Activated CD4-positive, alpha-beta T cell treated with anti-CD3 and anti-CD28 coated beads, Interleukin-2, amount 10 ng/mL, durations not matched to agents 7 days and 5 days (primary cell): ENCODE measurements at regions not wholly inside any gene's neighbourhood (a gene's known extent, or its start where the extent isn't known, plus 50 kb on each side); places are given as distances from the start of the nearest gene placed in this dataset.

Experiments
- CTCF ChIA-PET: fragments of 350-600 bp; sonication (Branson Sonifier 250); formaldehyde crosslinking; loops from one replicate; lab custom pipeline; 2021; ENCODE audit warnings: antibody characterized with exemption; lab: Charles Lee
- POLR2A ChIA-PET: fragments of 350-600 bp; sonication (Branson Sonifier 250); formaldehyde crosslinking; loops from one replicate; lab custom pipeline; 2021; ENCODE audit warnings: antibody characterized with exemption; lab: Charles Lee
- DNase-seq: peaks from one replicate; pipeline ENCODE4 v3.0.0-alpha.2; 2020
- H3K27ac Mint-ChIP-seq: one replicate; pipeline ENCODE4 v1.8.0; 2021; ENCODE audit warnings: mild to moderate bottlenecking, moderate library complexity, mixed read lengths
- H3K27me3 Mint-ChIP-seq: one replicate; pipeline ENCODE4 v1.8.0; 2021; ENCODE audit warnings: mixed read lengths
- H3K36me3 Mint-ChIP-seq: one replicate; pipeline ENCODE4 v1.8.0; 2021; ENCODE audit warnings: low read depth, mixed read lengths
- H3K4me1 Mint-ChIP-seq: one replicate; pipeline ENCODE4 v1.8.0; 2021; ENCODE audit warnings: mixed read lengths
- H3K4me3 Mint-ChIP-seq: one replicate; pipeline ENCODE4 v1.8.0; 2021; ENCODE audit warnings: mild to moderate bottlenecking, moderate library complexity, mixed read lengths
- H3K9me3 Mint-ChIP-seq: one replicate; pipeline ENCODE4 v1.8.0; 2021; ENCODE audit warnings: mixed read lengths

DNA sequence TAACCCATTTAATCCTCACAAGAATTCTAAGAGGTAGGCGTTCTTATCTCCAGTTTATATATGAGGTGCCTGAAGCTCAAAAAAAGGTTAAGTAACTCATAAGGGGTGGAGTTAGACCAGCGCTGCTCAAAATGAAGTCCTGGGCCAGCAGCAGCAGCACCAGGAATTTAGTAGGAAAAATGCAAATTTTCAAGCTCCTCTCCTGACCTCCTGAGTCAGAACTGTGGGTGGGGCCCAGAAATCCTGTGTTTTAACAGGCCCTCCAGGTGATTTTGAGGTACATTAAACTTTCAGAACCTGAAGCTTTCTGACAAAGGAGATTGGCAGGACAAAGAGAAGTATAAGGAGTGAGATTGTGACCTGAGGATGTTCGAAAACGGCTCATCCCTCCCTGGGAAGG, 66.0 kb upstream of the CCDC85A start:
- ChIA-PET CTCF (interaction anchor here (0.6 kb wide), 1 partner anchor 47 kb away, joined by 3 read pairs; no protein-coding TSS in a partner anchor), POLR2A (no interaction called here)
- Mint-ChIP-seq H3K4me3 (no peak overlapping the region), H3K4me1 (no peaks in the 10 kb centered on the region), H3K27ac (no peak overlapping the region), H3K36me3 (no peaks in the 10 kb centered on the region), H3K27me3 (no peaks in the 10 kb centered on the region), H3K9me3 (no peaks in the 10 kb centered on the region)
- no peak for DNase-seq

DNA sequence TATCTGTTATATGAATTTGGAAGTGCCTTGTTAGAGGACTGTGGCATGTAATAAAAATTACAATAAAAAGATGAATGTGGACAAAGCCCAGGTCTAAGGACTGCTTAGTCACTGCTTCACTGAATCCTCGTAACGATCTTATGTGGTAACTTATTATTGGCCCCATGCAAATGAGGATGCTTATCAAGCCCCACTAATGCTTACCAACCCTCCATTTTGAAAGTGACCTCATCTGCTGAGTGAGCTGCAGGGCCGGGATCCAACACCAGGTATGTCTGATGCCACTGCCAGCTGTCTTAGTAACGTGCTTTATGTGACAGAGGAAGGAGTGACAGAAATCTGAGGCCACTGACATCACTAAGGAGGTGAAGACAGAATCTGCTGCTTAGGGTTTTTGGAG, 65.3 kb upstream of the CCDC85A start:
- Mint-ChIP-seq H3K36me3 (no peaks in the 10 kb centered on the region), H3K4me3 (no peak overlapping the region), H3K27me3 (no peaks in the 10 kb centered on the region), H3K4me1 (no peaks in the 10 kb centered on the region), H3K9me3 (no peaks in the 10 kb centered on the region), H3K27ac (no peak overlapping the region)
- POLR2A ChIA-PET, result no interaction called here
- CTCF ChIA-PET, result no interaction called here
- no peak for DNase-seq

DNA sequence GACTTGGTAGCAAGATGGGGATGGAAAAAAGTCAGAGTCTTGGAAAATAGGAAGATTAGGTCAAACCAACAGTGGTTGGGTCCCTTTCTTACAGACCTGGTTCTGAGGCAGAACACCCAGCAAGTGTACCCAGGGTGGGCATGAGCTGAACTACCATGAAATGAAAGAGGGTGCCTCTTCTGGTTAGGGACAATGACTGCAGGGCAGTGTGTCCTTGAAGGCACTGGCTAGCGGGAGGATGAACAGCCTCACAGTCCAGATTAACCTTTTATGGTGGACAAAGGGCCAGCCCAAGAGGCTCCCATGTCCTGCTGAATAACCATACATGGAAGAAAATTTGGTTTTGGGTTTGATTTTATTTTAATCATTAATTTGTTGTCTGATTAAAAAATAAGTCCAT, 61.8 kb upstream of the CCDC85A start:
- H3K9me3 Mint-ChIP-seq, result no peaks in the 10 kb centered on the region
- DNase-seq, result no peak
- no peaks in the 10 kb centered on the region for H3K36me3 Mint-ChIP-seq
- no peak overlapping the region for H3K4me3 Mint-ChIP-seq
- POLR2A ChIA-PET, result no interaction called here
- no peaks in the 10 kb centered on the region for H3K4me1 Mint-ChIP-seq
- peaks cover 2% of the 10 kb centered on the region for H3K27me3 Mint-ChIP-seq
- CTCF ChIA-PET, result interaction anchor here (1.6 kb wide), 1 partner anchor 62 kb away, joined by 3 read pairs; the partner anchor contains the start of gene CCDC85A
- H3K27ac Mint-ChIP-seq, result no peak overlapping the region

DNA sequence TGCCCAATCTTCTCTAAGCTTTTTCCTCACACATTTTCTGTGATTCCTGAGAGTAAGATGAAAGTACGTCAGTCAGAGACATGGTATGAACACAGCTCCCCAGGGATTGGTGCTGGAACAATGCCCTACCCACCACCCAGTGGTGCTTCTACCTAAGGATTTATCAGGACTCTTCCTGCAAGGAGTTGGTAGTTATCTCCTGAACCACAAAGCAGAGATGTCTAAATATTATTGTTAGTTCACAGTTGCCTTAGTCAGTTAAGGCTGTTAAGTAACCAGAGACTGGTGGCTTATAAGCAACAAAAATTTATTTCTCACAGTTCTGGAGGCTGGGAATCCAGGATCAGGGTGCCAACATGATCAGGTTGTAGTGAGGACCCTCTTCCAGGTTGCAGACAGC, 60.3 kb upstream of the CCDC85A start:
- DNase-seq, result no peak
- H3K27me3 Mint-ChIP-seq, result peaks cover 2% of the 10 kb centered on the region
- no peak overlapping the region for H3K4me3 Mint-ChIP-seq
- no peaks in the 10 kb centered on the region for H3K9me3 Mint-ChIP-seq
- no peaks in the 10 kb centered on the region for H3K36me3 Mint-ChIP-seq
- POLR2A ChIA-PET, result no interaction called here
- no peak overlapping the region for H3K27ac Mint-ChIP-seq
- CTCF ChIA-PET, result interaction anchor here (1.6 kb wide), 1 partner anchor 60 kb away, joined by 3 read pairs; the partner anchor contains the start of gene CCDC85A
- H3K4me1 Mint-ChIP-seq, result no peaks in the 10 kb centered on the region

DNA sequence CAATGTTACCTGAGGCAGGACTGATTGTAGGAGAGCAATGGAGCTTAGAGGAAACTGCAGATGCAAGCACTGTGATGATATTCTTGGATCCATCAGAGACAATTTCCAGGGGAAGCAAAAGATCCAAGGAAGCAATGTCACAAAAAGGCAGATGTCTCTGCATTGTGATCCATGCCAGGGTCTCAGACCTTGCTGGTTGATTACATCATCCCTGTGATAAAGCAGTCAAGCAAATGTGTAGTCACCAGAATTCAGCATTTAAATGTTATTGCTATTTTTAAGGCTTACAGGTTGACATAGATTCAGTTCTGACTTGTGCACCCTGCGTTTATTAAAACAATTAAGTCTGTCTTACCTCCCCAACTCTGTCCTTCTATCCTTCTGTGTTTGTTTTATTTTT, 56.8 kb upstream of the CCDC85A start:
- no peaks in the 10 kb centered on the region for H3K36me3 Mint-ChIP-seq
- no peaks in the 10 kb centered on the region for H3K9me3 Mint-ChIP-seq

DNA sequence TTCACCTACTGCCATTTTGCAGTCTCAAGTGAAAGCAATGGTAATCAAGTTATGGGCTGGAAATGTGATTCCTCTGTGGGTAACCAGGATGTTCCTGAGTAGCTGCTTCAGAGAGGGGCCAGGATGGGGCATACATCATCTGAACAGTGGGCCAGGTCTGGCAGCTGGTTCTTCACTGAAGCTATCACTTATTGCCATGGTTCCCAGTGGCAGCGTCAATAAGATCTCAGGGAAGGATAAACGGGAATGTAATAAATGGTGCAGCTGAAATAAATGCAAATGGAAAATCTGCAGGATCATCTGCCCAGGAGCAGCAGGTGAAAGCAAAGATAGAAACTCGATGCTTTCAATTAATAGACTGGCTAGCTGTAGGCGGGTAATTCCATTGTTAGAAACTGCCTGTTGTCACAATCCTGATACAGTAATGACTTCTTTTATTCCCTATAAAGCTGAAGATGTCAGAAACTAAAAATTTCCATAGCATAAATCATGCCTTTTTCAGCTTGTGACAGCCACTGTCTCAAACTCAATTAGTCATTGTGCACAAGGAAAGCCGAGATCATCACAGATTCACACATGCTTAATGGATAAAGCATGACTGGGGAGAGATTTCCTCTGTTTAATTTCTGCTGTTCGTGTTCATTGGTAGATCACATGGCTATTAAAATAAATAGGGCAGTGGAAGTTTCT, 56.2 kb upstream of the CCDC85A start:
- no peaks in the 10 kb centered on the region for H3K4me1 Mint-ChIP-seq
- peaks cover 2% of the 10 kb centered on the region for H3K27me3 Mint-ChIP-seq
- no peak overlapping the region for H3K27ac Mint-ChIP-seq
- no peaks in the 10 kb centered on the region for H3K36me3 Mint-ChIP-seq
- no peaks in the 10 kb centered on the region for H3K9me3 Mint-ChIP-seq
- H3K4me3 Mint-ChIP-seq, result no peak overlapping the region
- CTCF ChIA-PET, result no interaction called here
- POLR2A ChIA-PET, result no interaction called here
- no peak for DNase-seq

More for the DNA sequence above, 56.8 kb upstream of the CCDC85A start:
- no peak overlapping the region for H3K27ac Mint-ChIP-seq
- H3K4me3 Mint-ChIP-seq, result no peak overlapping the region
- ChIA-PET CTCF (no interaction called here), POLR2A (no interaction called here)
- DNase-seq, result no peak
- no peaks in the 10 kb centered on the region for H3K4me1 Mint-ChIP-seq
- H3K27me3 Mint-ChIP-seq, result peaks cover 2% of the 10 kb centered on the region

DNA sequence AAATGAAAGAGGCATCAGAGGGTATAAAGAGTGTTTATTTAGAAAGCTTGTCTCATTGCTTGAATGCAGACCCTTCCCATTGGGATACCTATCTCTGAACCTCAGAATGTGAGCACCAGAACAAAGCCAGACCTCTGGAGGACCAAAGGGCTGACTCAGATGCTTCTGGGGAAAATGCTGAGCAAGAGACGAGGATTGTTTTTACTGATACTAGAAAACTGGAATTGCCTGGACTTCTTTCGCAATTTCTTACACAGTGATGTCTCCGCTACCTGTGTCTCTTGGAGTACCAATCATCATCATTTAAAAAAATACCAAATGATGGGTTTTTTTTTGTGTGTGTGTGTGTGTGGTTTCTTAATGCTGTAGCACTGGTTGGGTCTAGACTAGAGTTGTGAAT, 55.6 kb upstream of the CCDC85A start:
- Mint-ChIP-seq H3K27me3 (peaks cover 2% of the 10 kb centered on the region), H3K4me1 (no peaks in the 10 kb centered on the region), H3K4me3 (no peak overlapping the region), H3K9me3 (no peaks in the 10 kb centered on the region), H3K27ac (no peak overlapping the region), H3K36me3 (no peaks in the 10 kb centered on the region)
- no peak for DNase-seq
- ChIA-PET POLR2A (no interaction called here), CTCF (no interaction called here)

DNA sequence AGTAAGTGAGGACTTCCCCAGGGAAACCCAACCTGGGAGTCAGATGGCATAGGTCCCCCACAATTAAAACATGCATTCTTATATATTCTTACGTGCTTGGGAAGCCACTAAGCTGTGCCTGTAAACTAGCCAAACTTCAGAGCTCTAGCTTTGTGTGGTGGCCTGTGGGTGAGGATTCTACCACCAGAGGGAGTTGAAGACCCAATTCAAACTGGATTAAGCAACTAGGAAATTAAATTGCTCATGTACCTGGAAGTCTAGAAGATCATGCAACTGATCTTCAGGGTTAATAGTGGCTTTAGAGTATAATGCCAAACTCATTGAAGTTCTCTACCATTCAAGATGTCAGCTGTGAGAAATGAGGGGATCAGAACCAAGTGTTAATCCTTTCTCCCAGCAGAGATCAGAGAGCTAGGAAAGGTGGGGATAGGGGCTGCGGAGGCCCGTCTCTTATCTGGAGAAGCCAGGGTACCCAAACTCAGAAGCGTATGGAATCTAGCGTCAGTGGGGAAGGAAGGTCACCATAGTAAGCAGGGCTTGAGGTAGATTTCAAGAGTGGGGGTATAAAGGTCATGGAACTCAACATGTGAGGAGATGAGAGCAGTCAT, 53.2 kb upstream of the CCDC85A start:
- H3K4me1 Mint-ChIP-seq, result no peaks in the 10 kb centered on the region
- POLR2A ChIA-PET, result no interaction called here

DNA sequence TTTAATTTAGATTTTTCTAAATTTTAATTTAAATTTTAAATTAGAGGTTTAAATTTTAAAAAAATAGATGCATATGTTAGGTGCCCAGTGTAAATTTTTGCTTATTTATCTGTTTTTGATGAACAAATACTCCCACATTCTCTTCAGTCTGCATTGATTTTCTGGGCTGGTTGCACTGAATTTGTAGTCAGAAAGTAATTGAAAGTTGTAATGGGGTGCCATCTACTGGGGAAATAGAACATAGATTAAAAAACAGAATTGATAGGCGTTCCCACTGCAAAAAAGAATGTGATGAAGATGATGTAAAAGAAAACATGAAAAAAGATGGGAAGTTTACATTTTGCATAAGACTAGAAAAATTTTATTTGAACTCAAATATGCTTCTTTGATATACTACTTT, 51.7 kb upstream of the CCDC85A start:
- Mint-ChIP-seq H3K4me3 (no peak overlapping the region), H3K9me3 (no peaks in the 10 kb centered on the region), H3K27me3 (no peaks in the 10 kb centered on the region), H3K36me3 (no peaks in the 10 kb centered on the region), H3K27ac (no peak overlapping the region), H3K4me1 (no peaks in the 10 kb centered on the region)
- DNase-seq, result no peak
- POLR2A ChIA-PET, result no interaction called here
- CTCF ChIA-PET, result no interaction called here

More for the DNA sequence above, 53.2 kb upstream of the CCDC85A start:
- CTCF ChIA-PET, result no interaction called here
- Mint-ChIP-seq H3K27me3 (peaks cover 2% of the 10 kb centered on the region), H3K4me3 (no peak overlapping the region), H3K9me3 (no peaks in the 10 kb centered on the region), H3K27ac (no peak overlapping the region), H3K36me3 (no peaks in the 10 kb centered on the region)
- peak; percentile 6 for DNase-seq

DNA sequence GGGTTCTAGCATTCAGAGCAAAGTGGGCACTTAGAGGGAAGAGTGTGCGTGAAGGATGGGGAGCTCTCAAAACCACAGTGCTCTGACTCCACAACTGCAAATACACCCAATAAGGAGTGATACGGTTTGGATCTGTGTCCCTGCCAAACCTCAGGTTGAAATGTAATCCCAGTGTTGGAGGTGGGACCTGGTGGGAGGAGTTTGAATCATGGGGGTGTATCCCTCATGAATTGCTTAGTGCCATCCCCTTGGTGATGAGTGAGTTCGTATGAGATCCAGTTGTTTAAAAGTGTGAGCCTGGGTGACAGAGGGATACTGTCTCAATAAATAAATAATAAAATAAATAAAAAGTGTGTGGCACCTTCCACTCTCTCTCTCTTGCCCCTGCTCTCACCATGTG, 50.3 kb upstream of the CCDC85A start:
- Mint-ChIP-seq H3K27me3 (no peaks in the 10 kb centered on the region), H3K36me3 (no peaks in the 10 kb centered on the region), H3K4me1 (no peaks in the 10 kb centered on the region), H3K4me3 (no peak overlapping the region), H3K27ac (no peak overlapping the region), H3K9me3 (no peaks in the 10 kb centered on the region)
- POLR2A ChIA-PET, result no interaction called here
- CTCF ChIA-PET, result no interaction called here
- no peak for DNase-seq

DNA sequence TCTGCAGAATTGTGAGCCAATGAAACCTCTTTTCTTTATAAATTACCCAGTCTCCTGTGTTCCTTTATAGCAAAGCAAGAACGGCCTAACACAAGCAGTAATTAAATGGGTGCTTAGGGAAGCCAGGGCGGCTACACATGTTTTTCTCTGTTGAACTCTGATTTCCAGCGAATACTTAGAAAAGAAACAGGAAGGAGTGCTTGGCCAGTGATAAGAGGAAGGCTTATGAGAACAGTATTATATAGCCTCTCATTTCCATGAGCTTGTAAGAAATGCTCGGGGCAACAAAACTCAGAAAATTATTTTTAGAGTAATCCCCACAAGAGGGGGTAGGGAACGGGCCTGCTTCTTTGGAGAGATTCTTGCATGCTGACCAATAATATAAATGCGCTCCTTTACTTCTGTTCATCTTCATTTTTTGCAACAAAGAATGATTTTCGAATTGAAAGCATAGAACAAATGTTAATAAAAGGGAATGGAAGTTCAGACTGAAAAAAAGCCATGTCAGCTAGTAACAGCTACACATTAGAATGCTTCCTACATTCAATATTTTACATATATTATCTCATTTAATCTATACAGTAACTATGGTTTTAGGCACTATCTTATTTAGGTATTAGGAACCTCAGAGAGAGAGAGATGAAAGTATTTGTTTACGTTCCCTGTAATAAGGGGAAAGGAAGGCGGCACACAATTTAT, 49.7 kb upstream of the CCDC85A start:
- no peak for DNase-seq
- Mint-ChIP-seq H3K4me1 (no peaks in the 10 kb centered on the region), H3K27me3 (no peaks in the 10 kb centered on the region), H3K27ac (no peak overlapping the region), H3K9me3 (no peaks in the 10 kb centered on the region), H3K36me3 (no peaks in the 10 kb centered on the region), H3K4me3 (no peak overlapping the region)
- CTCF ChIA-PET, result no interaction called here
- POLR2A ChIA-PET, result no interaction called here
